ENCODE measurements at regions not wholly inside any gene's neighbourhood (a gene's known extent, or its start where the extent isn't known, plus 50 kb on each side); places are given as distances from the start of the nearest gene placed in this dataset.

DNA sequence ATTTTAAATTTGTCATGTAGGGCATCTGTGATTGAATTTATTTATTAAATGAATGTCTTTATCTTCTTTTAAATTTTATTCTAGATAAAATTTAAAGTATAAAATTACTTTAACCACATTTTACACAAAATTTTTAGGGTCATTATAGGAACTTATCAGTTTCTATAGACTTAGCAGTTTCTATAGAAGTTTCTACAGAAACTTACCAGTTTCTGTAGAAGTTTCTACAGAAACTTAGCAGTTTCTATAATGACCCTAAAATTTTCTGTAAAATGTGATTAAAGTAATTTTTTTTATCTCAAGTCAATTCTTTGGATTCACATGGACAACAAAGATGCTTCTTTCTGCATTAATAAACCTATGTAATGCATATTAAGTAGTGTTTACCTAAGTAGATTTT lies 565.9 kb upstream of the TECRL start:
- TF ChIP-seq, protein P1, sequence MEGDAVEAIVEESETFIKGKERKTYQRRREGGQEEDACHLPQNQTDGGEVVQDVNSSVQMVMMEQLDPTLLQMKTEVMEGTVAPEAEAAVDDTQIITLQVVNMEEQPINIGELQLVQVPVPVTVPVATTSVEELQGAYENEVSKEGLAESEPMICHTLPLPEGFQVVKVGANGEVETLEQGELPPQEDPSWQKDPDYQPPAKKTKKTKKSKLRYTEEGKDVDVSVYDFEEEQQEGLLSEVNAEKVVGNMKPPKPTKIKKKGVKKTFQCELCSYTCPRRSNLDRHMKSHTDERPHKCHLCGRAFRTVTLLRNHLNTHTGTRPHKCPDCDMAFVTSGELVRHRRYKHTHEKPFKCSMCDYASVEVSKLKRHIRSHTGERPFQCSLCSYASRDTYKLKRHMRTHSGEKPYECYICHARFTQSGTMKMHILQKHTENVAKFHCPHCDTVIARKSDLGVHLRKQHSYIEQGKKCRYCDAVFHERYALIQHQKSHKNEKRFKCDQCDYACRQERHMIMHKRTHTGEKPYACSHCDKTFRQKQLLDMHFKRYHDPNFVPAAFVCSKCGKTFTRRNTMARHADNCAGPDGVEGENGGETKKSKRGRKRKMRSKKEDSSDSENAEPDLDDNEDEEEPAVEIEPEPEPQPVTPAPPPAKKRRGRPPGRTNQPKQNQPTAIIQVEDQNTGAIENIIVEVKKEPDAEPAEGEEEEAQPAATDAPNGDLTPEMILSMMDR (conservative IDR thresholded peaks at IDR 0.05), result no peak
- no peak overlapping the region for H3K27ac ChIP-seq

DNA sequence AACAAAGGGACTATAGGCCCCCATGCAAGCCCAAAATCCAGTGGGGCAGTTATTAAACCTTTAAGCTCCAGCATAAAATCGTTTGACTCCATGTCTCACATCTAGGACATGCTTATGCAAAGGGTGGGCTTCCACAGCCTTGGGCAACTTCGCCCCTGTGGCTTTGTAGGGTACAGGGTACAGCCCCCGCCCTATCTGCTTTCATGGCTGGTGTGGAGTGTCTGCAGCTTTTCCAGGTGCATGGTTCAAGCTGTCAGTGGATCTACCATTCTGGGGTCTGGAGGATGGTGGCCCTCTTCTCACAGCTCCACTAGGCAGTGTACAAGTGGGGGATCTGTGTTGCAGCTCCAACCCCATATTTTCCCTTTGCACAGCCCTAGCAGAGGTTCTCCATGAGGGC lies 559.8 kb upstream of the TECRL start:
- TF ChIP-seq, protein P1 (conservative IDR thresholded peaks at IDR 0.05), result no peak
- H3K27ac ChIP-seq, result no peak overlapping the region

DNA sequence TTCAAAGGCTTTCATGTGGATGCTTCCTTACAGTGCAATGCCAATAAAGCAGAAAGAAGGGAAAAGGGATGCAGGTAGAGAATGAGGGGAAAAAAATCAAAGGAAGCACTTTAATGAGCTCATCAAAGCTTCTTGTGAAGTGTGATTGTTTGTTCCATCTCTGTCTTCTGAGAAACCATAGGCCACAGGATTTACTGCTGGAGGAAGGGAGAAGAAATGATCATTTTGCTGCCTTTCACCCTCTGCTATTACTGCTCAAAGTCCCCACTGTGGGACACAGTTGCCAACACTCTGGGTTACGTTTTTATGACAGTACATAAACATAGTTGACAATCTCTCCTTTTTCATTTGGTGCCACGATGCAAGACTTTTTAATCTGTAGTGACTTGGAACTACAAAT lies 558.0 kb upstream of the TECRL start:
- TF ChIP-seq, protein P1 (conservative IDR thresholded peaks at IDR 0.05), result no peak
- H3K27ac ChIP-seq, result no peak overlapping the region

DNA sequence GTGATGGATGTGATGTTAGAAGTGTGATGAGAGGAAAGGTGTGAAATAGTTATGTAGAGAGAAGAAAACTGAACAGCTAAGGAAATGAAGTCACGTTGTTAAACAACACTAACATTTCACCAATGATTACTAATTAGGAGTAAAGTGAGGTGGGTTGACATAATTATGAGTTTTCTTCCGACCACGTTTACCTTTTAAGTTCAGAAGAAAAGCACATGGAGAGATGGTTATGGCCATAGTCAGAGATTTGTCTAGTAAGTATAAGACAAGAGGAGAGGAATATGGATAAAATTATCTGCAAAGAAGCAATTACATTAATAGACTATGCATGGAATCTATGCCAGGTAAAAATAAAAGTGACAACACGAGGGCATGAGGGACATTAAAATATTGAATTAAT lies 551.3 kb upstream of the TECRL start:
- H3K27ac ChIP-seq, result no peak overlapping the region
- TF ChIP-seq, protein P1 (conservative IDR thresholded peaks at IDR 0.05), result no peak

DNA sequence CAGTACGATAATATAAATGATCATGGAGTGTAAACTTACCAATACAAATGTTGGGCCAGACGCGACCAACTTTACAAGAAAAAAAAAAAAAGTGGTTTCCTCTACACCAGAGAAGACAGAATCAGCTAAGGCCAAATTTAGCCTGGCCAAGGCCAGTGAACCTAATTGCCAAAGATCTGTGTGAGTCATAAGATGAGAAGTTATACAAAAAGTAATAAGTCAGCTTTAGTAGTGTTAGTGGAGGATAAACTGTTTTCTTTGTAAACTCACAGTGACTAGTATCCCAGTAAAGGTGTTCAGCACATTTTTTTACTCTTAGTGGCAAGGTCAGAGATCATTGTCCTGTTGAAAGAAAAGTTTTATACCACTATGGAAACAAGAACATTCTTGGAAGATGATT lies 531.4 kb upstream of the TECRL start:
- no peak overlapping the region for H3K27ac ChIP-seq
- TF ChIP-seq, protein P1 (conservative IDR thresholded peaks at IDR 0.05), result no peak

DNA sequence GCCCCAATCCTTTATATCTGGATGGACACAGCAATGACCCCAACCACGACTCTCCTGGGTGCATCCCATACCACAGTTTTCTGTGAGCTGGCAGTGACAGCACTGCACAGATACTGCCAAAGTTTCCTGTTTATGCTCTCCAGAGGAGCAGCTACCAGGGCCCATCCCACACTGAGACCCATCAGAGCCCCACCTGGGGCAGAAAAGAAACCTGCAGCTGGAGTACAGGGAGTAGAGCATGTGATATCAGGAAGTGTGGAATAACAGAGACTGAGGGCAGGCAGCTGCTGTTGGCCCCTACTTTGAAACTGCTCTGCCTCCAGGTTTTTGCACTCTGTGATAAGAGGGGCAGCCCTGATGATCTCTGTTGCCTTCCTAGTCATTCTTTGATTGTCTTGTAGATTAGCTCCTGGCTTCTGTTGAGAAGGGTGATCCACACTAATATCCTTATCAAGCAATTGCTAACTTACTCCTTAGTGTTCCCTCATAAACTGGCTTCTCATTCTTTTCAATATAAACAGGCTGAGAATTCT lies 526.3 kb upstream of the TECRL start:
- no peak overlapping the region for H3K27ac ChIP-seq
- TF ChIP-seq, protein P1 (conservative IDR thresholded peaks at IDR 0.05), result no peak

DNA sequence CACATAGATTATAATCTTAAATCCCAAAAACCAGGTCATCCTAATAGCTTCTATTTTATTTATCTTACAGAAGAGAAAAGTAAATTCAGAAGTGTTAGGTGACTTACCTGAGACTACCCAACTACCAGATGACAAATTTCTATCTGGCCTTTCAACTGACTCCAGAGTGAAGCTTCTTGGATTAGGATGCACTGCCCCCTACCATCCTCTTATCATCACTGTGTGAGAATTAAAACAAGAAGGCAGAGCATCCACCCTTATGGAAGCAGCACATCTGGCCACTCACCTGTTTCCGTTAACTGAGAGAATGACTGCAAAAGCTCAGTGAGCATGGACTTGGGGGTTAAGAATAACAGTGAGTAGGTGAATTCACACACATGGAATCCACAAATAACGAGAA lies 502.6 kb upstream of the TECRL start:
- TF ChIP-seq, protein P1 (conservative IDR thresholded peaks at IDR 0.05), result peak; percentile 14; the same call in 1 of the 2 replicates
- H3K27ac ChIP-seq, result no peak overlapping the region

Data from VCaP (cell line).